GM18498 (cell line): ENCODE measurements at regions not wholly inside any gene's neighbourhood (a gene's known extent, or its start where the extent isn't known, plus 50 kb on each side); places are given as distances from the start of the nearest gene placed in this dataset.

Source experiments
- ATAC-seq: cut with Tn5 transposase; IDR thresholded peaks from one replicate; pipeline ENCODE4 v1.9.1; 2021; ENCODE audit warnings: mild to moderate bottlenecking, moderate library complexity; ENCODE audit not compliant: unreplicated experiment

DNA sequence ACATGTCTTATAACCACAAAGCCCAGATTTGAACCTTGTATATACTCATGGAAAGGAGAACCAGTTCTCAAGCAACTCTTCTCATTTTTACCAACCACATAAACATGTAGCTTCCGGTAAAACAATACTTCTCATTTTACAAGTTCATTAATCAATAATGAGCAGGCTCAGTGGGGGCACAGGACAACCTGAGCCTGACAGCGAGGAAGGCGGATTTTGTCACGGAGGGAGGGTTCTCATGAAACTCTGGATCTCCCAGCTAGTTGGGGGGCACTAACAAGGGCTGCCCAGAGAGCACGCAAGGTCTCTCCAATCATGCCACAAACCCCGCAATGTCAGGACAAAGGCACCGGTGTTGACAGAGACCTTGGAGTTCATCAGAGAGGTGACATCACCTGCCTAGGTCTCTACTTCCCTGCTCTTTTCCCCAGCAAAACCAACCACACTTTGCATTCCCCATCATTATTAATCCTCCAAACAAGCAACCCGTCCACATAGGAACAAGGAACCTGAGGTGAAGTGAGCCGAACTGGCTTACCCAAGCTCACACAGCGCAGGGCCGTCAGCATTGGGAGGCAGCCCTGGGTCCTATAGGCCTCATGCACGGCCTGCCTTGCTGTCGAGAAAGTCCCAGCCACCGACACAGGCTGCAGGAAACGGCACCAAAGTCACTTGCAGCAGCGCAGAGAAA, 192.1 kb upstream of the KLF14 start:
- ATAC-seq: no peak

- no peak for ATAC-seq
Measured at GRCh38 chr7:130927062-130927461, 193.1 kb upstream of the KLF14 start.

- ATAC-seq: no peak
Measured at GRCh38 chr7:130927564-130927963, 193.6 kb upstream of the KLF14 start.

DNA sequence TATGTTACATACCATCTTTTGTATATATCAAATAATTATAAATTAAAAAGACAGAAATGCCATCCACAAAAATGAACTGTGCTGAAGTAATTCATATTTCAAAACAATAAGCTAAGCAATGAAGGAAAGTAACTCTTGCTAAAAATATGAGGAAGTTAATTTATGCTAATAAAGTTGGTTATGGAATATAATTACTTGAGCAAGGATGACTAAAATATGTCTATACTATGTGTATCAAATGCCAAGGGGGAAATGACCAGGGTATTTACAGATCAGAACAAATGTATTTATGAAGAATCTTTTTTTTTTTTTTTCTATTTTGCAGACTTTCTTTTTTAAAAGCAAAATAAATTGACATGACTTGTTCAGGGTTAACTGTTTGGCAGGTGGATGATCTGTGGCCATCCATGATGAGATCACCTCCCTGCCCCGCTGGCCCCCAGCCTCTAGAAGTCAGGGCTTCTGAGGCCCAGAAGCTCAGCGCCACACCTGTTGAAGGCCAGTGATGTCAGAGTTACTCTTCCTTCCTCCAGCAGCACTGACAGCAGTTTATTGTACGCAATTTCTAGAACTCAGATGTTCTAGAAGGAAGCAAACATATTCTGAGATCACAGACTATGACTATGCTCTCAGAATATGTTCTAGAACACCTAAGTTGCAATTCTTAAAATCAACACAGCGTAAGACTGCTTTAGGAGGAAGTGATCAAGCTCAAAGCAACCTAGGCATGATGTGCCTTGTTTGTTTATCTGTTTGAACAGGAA, 196.1 kb upstream of the KLF14 start:
- no peak for ATAC-seq

DNA sequence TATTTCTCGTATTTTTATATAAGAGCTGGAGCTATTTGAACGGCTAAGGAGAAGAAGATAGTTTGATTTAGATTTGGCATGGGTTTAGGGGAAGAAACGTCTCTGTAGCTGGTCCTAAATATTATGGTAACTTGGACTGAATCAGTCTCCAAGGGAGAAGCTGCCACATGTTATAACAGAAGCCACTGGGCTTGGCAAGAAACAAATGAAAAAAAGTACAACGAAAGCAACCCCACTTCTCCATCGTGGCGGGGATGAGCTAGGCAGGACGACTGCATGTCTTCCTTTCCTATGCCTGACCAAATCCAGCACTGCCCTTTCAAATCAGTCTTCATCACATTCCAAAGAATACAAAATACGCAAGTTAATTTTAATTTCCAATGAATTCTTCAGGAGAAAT, 196.7 kb upstream of the KLF14 start:
- no peak for ATAC-seq

- ATAC-seq: no peak
Measured at GRCh38 chr7:130931423-130931822, 197.4 kb upstream of the KLF14 start.

DNA sequence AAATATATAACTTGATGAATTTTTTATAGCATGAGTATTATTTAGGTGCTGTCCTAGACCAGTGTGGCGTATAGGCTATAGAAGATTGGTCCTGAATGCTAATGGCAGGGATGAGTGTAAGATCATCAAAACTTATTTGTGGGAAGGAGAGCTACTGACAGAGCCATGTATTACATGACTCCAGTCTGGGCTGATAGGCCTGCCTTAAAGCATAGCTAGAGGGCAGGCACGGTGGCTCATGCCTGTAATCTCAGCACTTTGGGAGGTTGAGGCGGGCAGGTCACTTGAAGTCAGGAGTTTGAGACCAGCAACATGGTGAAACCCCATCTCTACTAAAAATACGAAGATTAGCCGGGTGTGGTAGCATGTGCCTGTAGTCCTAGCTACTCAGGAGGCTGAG, 198.1 kb upstream of the KLF14 start:
- ATAC-seq: no peak

DNA sequence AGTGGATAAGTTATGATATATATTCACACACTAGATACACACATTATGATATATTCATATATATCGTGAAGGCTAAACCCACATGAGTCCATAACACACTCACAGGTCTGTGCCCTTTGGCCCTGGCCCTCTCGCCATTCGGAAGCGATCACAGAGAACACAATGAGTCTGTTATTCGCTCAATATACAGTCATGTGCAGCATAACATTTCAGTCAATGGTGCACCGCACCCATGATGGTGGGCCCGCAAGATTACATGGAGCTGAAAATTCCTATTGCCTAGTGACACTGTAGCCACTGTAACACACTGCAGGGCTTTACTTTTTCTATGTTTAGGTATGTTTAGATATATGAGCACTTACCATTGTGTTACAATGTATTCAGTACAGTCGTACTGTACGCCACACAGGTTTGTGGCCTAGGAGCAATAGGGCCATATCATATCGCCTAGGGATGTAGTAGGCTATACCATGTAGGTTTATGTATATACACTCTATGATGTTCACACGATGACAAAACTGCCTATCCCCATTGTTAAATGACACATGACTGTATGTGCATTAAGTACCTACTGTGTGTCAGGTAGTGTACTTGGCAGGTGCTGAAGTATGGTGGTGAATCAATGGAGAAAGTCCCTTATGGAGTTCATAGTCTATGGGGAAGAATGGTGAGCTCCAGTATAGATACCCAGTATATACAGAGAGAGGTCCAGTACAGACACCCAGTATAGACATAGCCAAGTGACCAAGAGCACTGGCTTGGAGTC, 198.8 kb upstream of the KLF14 start:
- no peak for ATAC-seq

GRCh38 chr7:130933919-130934318, 199.9 kb upstream of the KLF14 start:
- ATAC-seq: no peak

DNA sequence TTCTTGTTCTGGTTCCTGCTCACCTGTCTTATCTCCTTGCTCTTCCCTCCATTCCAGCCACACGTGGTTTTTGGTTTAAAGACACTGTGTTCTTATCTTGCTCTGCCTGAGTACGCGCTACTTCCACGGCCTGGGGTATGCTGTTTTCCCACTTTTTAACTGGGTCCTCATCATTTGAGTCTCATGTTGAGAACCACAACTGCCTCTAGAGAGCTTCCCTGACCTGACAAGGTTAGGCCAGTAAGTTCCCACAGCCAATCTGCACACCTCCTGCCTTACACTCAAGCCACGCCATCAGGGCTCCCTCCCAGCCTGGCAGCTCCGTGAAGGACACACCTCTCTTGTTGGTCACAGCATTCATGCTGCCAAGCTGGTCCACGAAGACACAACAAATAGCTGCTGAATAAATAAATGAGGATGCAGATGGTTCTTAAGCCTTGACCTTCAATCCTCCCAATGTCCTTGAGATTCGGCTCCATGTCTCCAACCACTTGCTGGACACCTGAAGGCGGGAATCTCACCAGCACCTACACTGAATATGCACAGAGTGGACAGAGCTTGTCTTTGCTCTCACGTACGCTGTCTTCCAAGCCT, 201.7 kb upstream of the KLF14 start:
- ATAC-seq: no peak

GRCh38 chr7:130936202-130936931, 202.4 kb upstream of the KLF14 start:
- ATAC-seq: no peak

DNA sequence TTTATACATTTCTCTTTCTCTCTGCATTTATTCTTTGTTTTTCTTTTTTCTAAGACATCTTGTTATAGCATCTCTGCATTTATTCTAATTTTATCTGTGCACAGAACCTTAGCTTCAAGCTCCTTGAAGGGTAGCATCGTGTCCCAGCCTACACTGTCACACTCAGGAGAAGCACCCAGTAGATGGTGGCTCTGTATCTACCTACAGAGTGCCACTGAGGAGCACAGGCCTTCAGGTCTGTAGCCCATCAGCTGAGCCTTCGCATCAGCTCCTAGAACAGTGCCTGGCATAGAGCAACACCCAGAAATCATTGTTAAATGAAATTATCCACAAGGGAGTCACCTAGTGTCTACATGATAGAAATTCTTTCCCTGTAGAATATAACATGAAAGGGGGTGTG, 203.0 kb upstream of the KLF14 start:
- ATAC-seq: no peak

DNA sequence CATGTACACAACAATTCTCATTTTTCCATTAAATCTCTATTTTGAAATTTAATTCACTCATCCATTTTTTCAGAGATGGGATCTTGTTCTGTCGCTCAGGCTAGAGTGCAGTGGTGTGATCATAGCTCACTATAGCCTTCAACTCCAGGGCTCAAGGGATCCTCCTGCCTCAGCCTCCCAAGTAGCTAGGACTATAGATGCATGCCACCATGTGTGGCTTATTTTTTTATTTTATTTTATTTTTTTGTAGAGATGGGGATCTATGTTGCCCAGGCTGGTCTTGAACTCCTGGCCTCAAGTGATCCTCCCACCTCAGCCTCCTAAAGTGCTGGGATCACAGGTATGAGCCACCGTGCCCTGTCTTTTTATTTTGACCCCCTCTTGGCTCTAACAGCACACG, 203.8 kb upstream of the KLF14 start:
- no peak for ATAC-seq

DNA sequence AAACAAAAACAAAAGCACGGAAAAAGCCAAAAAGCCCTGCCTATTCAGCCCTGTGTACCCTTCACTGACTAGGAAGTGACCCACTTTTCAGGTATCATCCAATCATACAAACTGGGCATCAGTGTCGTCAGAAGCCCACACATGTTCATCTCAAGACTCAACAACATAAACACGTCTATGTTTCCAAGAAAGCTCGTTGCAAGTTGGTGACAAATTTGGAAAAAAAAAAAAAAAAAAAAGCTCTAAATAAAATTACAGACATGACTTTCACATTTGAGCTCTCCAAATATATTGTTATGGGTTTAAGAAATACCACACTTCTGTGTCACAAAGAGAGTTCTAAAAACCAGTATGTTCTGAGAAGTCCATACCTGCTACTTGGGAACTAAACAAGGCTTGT, 204.7 kb upstream of the KLF14 start:
- ATAC-seq: no peak

GRCh38 chr7:130939321-130940095, 205.5 kb upstream of the KLF14 start:
- ATAC-seq: no peak

DNA sequence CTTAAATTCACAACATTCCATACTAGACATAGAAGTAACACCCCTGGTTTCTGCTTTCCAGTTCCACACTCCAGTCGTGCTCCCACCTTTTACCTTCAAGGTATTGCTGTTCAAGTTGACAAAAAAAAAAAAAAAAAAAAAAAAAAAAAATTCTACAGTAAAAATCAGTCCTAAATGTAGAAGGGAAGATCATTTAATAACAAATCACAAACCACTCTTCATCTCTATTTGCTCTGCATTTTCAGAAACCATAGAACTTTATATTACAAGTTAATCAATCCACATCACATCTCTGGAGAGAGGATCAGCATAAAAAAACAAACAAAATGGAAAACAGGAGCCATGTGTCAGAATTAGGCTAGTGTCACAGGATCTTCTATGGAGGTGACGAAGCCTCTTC, 206.3 kb upstream of the KLF14 start:
- ATAC-seq: no peak

- ATAC-seq: no peak
Measured at GRCh38 chr7:130940907-130941306, 206.9 kb upstream of the KLF14 start.

DNA sequence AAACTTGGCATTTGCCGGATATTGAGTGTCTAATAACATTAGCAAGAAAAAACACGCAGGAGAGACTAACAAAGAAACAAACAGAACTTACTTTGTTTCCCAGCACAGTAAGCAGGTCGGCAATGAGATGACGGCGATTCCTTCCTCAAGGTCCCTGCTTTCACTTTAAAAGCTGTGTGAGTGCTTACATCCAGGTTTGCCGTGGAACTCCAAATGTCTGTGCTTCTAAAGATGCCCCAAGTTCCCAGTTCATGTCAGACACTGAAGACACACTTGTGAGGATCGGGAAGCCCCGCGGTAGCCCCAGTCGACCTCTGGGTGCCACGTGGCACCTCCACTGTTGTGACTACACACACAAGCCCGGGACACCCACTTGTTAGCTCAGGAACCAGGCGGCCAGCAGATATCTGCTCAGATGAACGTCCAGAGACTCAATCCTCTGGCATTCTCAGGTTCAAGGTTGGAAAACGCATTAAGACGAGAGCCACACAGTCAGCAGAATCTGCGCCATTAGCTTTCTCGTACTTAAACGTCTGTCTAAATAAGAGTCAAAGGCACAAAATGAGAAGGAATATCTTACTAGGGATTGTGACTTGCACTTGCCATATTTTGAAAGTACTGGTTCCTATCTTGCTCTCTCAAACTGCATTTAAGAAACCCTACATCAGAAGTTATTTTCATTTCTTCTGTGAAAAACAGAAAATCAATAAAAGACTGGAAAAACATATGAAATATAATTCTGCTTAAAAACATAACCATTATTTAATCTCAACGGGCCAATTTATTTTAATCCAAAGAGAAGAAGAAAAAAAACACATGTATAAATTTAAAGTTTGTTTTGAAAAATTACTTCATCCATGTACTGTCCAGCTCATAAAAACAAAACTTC, 207.6 kb upstream of the KLF14 start:
- ATAC-seq: no peak
